Vagina (tissue), 2 donors: ENCODE measurements at regions not wholly inside any gene's neighbourhood (a gene's known extent, or its start where the extent isn't known, plus 50 kb on each side); places are given as distances from the start of the nearest gene placed in this dataset.

ENCODE experiments used
- DNase-seq, 2 donors: peaks; one replicate each; pipeline ENCODE4 v3.0.0-alpha.2; 2017; ENCODE audit errors: extremely low spot score in 2 of 2
- H3K27ac ChIP-seq: fragments of 200-600 bp; sonication (generic); one replicate; pipeline ENCODE4 v1.5.1; 2019
- H3K27me3 ChIP-seq: fragments of 200-600 bp; sonication (generic); one replicate; pipeline ENCODE4 v1.5.1; 2019
- H3K36me3 ChIP-seq, 2 donors: fragments of 200-600 bp; sonication (generic); one replicate each; pipeline ENCODE4 v1.5.1; 2017 to 2019
- H3K4me1 ChIP-seq: fragments of 200-600 bp; sonication (generic); one replicate; pipeline ENCODE4 v1.5.1; 2019
- H3K4me3 ChIP-seq, 2 donors: fragments of 200-600 bp; sonication (generic); 1 replicate in 1 of 2; 2 replicates in 1 of 2; pipeline ENCODE4 v1.5.1; 2016 to 2019
- H3K9me3 ChIP-seq: fragments of 200-600 bp; sonication (generic); one replicate; pipeline ENCODE4 v1.5.1; 2019
- CTCF ChIP-seq, 3 experiments: fragments of 450-650 bp in 2 of 3; fragments of 200-600 bp in 1 of 3; sonication (generic) in 1 of 3; IDR thresholded peaks; one replicate each; pipeline ENCODE4 v1.5.1; 2017 to 2019; ENCODE audit warnings: antibody characterized with exemption in 3 of 3, mild to moderate bottlenecking in 2 of 3, moderate library complexity in 2 of 3
- POLR2A ChIP-seq, 2 donors: fragments of 450-650 bp; IDR thresholded peaks; one replicate each; pipeline ENCODE4 v1.6.1; 2017; ENCODE audit warnings: antibody characterized with exemption in 2 of 2, mild to moderate bottlenecking in 2 of 2, moderate library complexity in 2 of 2
- POLR2AphosphoS5 ChIP-seq, 2 donors: sonication (generic); formaldehyde crosslinking; IDR thresholded peaks; one replicate each; pipeline ENCODE4 v1.9.0; 2017; ENCODE audit warnings: antibody characterized with exemption in 2 of 2, mild to moderate bottlenecking in 2 of 2, low read depth in 1 of 2; ENCODE audit not compliant: insufficient read depth in 1 of 2
- intact Hi-C: fragments of 100-400 bp; cut with DNase I; formaldehyde crosslinking; loops from one replicate; pipeline ENCODE4 v1.15.1; 2023

- Histone ChIP-seq H3K9me3 (no peaks in the 10 kb centered on the region), H3K4me1 (no peaks in the 10 kb centered on the region), H3K27ac (no peak overlapping the region), H3K36me3 (no peaks in the 10 kb centered on the region), H3K4me3 (no peak overlapping the region), H3K27me3 (no peaks in the 10 kb centered on the region)
- intact Hi-C loops, result no loop called here
- TF ChIP-seq CTCF (IDR thresholded peaks at IDR 0.05), result no peak
- TF ChIP-seq POLR2A (IDR thresholded peaks at IDR 0.05), result no peak
- no peak for TF ChIP-seq POLR2AphosphoS5 (IDR thresholded peaks at IDR 0.05; ENCODE audit: insufficient read depth in 1 of 2, low read depth in 1 of 2)
- DNase-seq, result no peak
These were observed 92.3 kb upstream of the AMOTL1 start for GRCh38 chr11:94675813-94676212.

- no peaks in the 10 kb centered on the region for H3K9me3 ChIP-seq
- intact Hi-C loops, result no loop called here
- DNase-seq, result no peak
- H3K36me3 ChIP-seq, result no peaks in the 10 kb centered on the region
- no peak overlapping the region for H3K4me3 ChIP-seq
- no peaks in the 10 kb centered on the region for H3K27me3 ChIP-seq
- no peak for TF ChIP-seq POLR2AphosphoS5 (IDR thresholded peaks at IDR 0.05; ENCODE audit: insufficient read depth in 1 of 2, low read depth in 1 of 2)
- no peak for TF ChIP-seq POLR2A (IDR thresholded peaks at IDR 0.05)
- TF ChIP-seq CTCF (IDR thresholded peaks at IDR 0.05), result no peak
- H3K27ac ChIP-seq, result no peak overlapping the region
- H3K4me1 ChIP-seq, result no peaks in the 10 kb centered on the region
These were observed 91.3 kb upstream of the AMOTL1 start for GRCh38 chr11:94676814-94677213.

GRCh38 chr11:94678236-94678635 lies 89.9 kb upstream of the AMOTL1 start:
- Histone ChIP-seq H3K4me3 (no peak overlapping the region), H3K27ac (no peak overlapping the region), H3K4me1 (no peaks in the 10 kb centered on the region), H3K9me3 (no peaks in the 10 kb centered on the region), H3K27me3 (no peaks in the 10 kb centered on the region), H3K36me3 (no peaks in the 10 kb centered on the region)
- no peak for DNase-seq
- intact Hi-C loops, result no loop called here
- TF ChIP-seq POLR2A (IDR thresholded peaks at IDR 0.05), result no peak
- TF ChIP-seq CTCF (IDR thresholded peaks at IDR 0.05), result no peak
- TF ChIP-seq POLR2AphosphoS5 (IDR thresholded peaks at IDR 0.05; ENCODE audit: insufficient read depth in 1 of 2, low read depth in 1 of 2), result peak in 1 of 2 donors; percentile 28

GRCh38 chr11:94678901-94679300 lies 89.3 kb upstream of the AMOTL1 start:
- TF ChIP-seq CTCF (IDR thresholded peaks at IDR 0.05), result no peak
- Histone ChIP-seq H3K4me3 (no peak overlapping the region), H3K27me3 (no peaks in the 10 kb centered on the region), H3K9me3 (no peaks in the 10 kb centered on the region), H3K4me1 (no peaks in the 10 kb centered on the region), H3K36me3 (no peaks in the 10 kb centered on the region), H3K27ac (no peak overlapping the region)
- DNase-seq, result no peak
- intact Hi-C loops, result no loop called here

GRCh38 chr11:94680426-94680825 lies 87.7 kb upstream of the AMOTL1 start:
- H3K36me3 ChIP-seq, result no peaks in the 10 kb centered on the region
- no peak overlapping the region for H3K4me3 ChIP-seq
- no peaks in the 10 kb centered on the region for H3K4me1 ChIP-seq
- no peak overlapping the region for H3K27ac ChIP-seq
- no peaks in the 10 kb centered on the region for H3K27me3 ChIP-seq
- intact Hi-C loops, result no loop called here
- no peak for TF ChIP-seq POLR2AphosphoS5 (IDR thresholded peaks at IDR 0.05; ENCODE audit: insufficient read depth in 1 of 2, low read depth in 1 of 2)
- TF ChIP-seq POLR2A (IDR thresholded peaks at IDR 0.05), result no peak
- TF ChIP-seq CTCF (IDR thresholded peaks at IDR 0.05), result no peak
- no peak for DNase-seq
- H3K9me3 ChIP-seq, result no peaks in the 10 kb centered on the region
